ENCODE measurements at regions not wholly inside any gene's neighbourhood (a gene's known extent, or its start where the extent isn't known, plus 50 kb on each side); places are given as distances from the start of the nearest gene placed in this dataset.

DNA sequence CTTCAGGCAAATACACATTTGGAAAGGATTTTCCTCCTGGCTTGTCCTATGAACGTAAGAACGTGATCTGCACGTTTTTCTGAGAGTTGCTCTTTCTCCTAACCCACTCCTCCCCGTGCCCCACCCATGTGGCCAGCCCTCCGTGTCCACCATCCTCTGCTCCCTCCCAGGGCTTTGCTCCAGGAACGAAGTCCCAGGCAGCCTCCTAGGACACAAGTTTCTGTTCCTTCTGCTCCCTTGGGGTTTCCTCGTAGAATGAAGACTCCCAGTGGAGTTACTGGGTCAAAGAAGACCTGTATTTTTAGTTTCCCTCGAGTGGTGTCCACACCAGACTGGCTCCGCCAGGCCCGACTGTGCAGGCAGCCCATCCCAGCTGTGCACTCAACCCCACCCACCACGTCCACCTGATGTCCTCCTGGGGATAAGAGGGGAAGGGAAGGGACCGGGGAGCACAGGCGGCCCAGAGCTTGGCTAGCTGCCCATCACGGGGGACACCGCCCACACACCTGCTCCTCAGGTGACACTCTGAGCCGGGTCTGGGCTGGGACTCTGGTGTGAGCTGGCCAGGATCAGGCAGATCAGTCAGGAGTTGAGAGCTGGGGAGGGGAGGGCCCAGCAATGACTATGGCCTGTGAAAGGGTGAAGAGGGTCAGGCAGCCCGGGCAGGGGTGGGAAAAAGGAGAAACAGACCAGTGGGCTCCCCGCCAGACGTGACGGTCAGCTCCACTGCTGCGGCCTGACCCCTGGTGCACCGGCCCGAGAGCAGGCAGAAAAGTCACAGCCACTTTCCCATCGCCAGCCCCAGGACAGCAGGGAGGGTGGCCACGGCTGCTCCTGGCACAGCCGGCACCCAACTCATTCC, 54.3 kb upstream of the PPP2R2D start:
- no peak for TF ChIP-seq POLR2AphosphoS5 (IDR thresholded peaks at IDR 0.05; ENCODE audit: low read depth, low read length)
- no peak for TF ChIP-seq CREB1 (IDR thresholded peaks at IDR 0.05)
- no peak for TF ChIP-seq CREB1 (CRISPR knock-in tag; IDR thresholded peaks at IDR 0.05)
- TF ChIP-seq ZNF816 (CRISPR knock-in tag; IDR thresholded peaks at IDR 0.05; ENCODE audit: borderline replicate concordance): no peak
- TF ChIP-seq RFX3 (CRISPR knock-in tag; IDR thresholded peaks at IDR 0.05): no peak
- no peak for TF ChIP-seq ADNP (CRISPR knock-in tag; IDR thresholded peaks at IDR 0.05)
- TF ChIP-seq ELF1 (CRISPR knock-in tag; IDR thresholded peaks at IDR 0.05): no peak
- TF ChIP-seq, protein P1, sequence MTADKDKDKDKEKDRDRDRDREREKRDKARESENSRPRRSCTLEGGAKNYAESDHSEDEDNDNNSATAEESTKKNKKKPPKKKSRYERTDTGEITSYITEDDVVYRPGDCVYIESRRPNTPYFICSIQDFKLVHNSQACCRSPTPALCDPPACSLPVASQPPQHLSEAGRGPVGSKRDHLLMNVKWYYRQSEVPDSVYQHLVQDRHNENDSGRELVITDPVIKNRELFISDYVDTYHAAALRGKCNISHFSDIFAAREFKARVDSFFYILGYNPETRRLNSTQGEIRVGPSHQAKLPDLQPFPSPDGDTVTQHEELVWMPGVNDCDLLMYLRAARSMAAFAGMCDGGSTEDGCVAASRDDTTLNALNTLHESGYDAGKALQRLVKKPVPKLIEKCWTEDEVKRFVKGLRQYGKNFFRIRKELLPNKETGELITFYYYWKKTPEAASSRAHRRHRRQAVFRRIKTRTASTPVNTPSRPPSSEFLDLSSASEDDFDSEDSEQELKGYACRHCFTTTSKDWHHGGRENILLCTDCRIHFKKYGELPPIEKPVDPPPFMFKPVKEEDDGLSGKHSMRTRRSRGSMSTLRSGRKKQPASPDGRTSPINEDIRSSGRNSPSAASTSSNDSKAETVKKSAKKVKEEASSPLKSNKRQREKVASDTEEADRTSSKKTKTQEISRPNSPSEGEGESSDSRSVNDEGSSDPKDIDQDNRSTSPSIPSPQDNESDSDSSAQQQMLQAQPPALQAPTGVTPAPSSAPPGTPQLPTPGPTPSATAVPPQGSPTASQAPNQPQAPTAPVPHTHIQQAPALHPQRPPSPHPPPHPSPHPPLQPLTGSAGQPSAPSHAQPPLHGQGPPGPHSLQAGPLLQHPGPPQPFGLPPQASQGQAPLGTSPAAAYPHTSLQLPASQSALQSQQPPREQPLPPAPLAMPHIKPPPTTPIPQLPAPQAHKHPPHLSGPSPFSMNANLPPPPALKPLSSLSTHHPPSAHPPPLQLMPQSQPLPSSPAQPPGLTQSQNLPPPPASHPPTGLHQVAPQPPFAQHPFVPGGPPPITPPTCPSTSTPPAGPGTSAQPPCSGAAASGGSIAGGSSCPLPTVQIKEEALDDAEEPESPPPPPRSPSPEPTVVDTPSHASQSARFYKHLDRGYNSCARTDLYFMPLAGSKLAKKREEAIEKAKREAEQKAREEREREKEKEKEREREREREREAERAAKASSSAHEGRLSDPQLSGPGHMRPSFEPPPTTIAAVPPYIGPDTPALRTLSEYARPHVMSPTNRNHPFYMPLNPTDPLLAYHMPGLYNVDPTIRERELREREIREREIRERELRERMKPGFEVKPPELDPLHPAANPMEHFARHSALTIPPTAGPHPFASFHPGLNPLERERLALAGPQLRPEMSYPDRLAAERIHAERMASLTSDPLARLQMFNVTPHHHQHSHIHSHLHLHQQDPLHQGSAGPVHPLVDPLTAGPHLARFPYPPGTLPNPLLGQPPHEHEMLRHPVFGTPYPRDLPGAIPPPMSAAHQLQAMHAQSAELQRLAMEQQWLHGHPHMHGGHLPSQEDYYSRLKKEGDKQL (CRISPR knock-in tag; IDR thresholded peaks at IDR 0.05; ENCODE audit: low read depth): no peak
- no peak for TF ChIP-seq SIN3A (IDR thresholded peaks at IDR 0.05; ENCODE audit: borderline replicate concordance, low read depth, low read length)
- no peak for TF ChIP-seq MAZ (IDR thresholded peaks at IDR 0.05; ENCODE audit: borderline replicate concordance, low read depth, low read length)
- TF ChIP-seq MAZ (CRISPR knock-in tag; IDR thresholded peaks at IDR 0.05; ENCODE audit: low read depth): no peak
